ENCODE measurements at regions not wholly inside any gene's neighbourhood (a gene's known extent, or its start where the extent isn't known, plus 50 kb on each side); places are given as distances from the start of the nearest gene placed in this dataset.

DNA sequence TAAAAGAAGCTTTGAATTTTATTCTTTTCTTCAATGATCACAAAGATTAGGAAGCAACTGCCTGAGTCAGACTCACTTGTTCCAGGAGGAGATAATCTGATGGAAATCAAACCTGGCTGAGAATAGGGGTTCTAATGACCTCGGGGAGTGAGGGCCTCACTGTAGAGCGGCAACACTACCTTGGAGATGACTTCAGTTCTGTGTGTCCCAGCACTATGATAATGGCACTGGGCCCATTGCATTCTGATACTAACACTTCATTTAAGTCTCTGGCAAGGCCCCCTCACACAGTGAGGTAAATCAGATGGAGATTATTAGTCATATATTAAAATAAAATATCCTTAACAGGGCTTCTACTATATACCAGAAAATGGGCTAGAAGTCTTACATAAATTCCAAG lies 233.3 kb upstream of the EGLN3 start:
- no peak for DNase-seq (ENCODE audit: low read depth in 2 of 2)
- H3K79me2 ChIP-seq (ENCODE audit: control insufficient read depth, insufficient read depth, low read length) = no peaks in the 10 kb centered on the region
- no peaks in the 10 kb centered on the region for H3K4me1 ChIP-seq (ENCODE audit: control insufficient read depth, extremely low read depth, insufficient read depth, low read length)
- no peaks in the 10 kb centered on the region for H4K20me1 ChIP-seq (ENCODE audit: control insufficient read depth, extremely low read depth, insufficient read depth, low read length)
- H3K9me3 ChIP-seq (ENCODE audit: control insufficient read depth, insufficient read depth, low read depth, low read length) = no peaks in the 10 kb centered on the region
- no peak overlapping the region for H3K4me2 ChIP-seq (ENCODE audit: extremely low read depth, insufficient read depth, low read length)
- H2AFZ ChIP-seq (ENCODE audit: low read length) = no peak overlapping the region
- H3K27ac ChIP-seq (ENCODE audit: insufficient read depth, low read length) = no peak overlapping the region
- no peak for TF ChIP-seq EZH2 (IDR thresholded peaks at IDR 0.05; ENCODE audit: low read length, missing control alignments)
- TF ChIP-seq, protein P1, sequence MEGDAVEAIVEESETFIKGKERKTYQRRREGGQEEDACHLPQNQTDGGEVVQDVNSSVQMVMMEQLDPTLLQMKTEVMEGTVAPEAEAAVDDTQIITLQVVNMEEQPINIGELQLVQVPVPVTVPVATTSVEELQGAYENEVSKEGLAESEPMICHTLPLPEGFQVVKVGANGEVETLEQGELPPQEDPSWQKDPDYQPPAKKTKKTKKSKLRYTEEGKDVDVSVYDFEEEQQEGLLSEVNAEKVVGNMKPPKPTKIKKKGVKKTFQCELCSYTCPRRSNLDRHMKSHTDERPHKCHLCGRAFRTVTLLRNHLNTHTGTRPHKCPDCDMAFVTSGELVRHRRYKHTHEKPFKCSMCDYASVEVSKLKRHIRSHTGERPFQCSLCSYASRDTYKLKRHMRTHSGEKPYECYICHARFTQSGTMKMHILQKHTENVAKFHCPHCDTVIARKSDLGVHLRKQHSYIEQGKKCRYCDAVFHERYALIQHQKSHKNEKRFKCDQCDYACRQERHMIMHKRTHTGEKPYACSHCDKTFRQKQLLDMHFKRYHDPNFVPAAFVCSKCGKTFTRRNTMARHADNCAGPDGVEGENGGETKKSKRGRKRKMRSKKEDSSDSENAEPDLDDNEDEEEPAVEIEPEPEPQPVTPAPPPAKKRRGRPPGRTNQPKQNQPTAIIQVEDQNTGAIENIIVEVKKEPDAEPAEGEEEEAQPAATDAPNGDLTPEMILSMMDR (conservative IDR thresholded peaks at IDR 0.05 in 1 of 2, IDR thresholded peaks at IDR 0.05 in 1 of 2; ENCODE audit: low read depth in 1 of 2, low read length in 2 of 2) = no peak
- no peaks in the 10 kb centered on the region for H3K36me3 ChIP-seq (ENCODE audit: control insufficient read depth, insufficient read depth, low read length)
- H3K4me3 ChIP-seq (replicated peaks in 1 of 4; ENCODE audit: control extremely low read depth in 1 of 4, insufficient read depth in 1 of 4, low read depth in 3 of 4, low read length in 4 of 4) = no peak overlapping the region
- no peak overlapping the region for H3K9ac ChIP-seq (ENCODE audit: insufficient read depth, low read length)
- H3K27me3 ChIP-seq (ENCODE audit: control insufficient read depth, insufficient read depth, low read length) = no peaks in the 10 kb centered on the region

DNA sequence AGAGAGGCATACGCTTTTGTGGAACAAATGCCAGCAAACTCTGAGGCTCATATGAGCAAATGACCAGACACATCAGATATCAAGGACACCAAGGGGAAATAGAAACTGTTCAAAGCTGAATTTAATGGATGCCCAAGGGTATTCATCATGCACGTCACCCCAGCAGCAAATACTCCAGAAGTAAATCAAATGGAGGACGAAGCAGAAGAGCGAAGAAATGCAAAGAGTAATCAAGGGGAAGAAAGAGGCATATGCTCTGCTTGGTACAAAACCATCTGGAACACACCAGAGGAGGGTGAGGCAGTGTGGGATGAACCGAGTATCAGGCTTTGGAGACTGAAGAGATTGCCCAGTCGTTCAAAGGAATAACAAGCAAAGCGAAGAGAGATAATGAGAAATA lies 232.6 kb upstream of the EGLN3 start:
- Histone ChIP-seq H3K4me3 (replicated peaks in 1 of 4; ENCODE audit: control extremely low read depth in 1 of 4, insufficient read depth in 1 of 4, low read depth in 3 of 4, low read length in 4 of 4) (no peak overlapping the region), H3K79me2 (ENCODE audit: control insufficient read depth, insufficient read depth, low read length) (no peaks in the 10 kb centered on the region), H3K36me3 (ENCODE audit: control insufficient read depth, insufficient read depth, low read length) (no peaks in the 10 kb centered on the region), H3K9me3 (ENCODE audit: control insufficient read depth, insufficient read depth, low read depth, low read length) (no peaks in the 10 kb centered on the region), H3K27ac (ENCODE audit: insufficient read depth, low read length) (no peak overlapping the region), H2AFZ (ENCODE audit: low read length) (no peak overlapping the region), H3K9ac (ENCODE audit: insufficient read depth, low read length) (no peak overlapping the region), H3K27me3 (ENCODE audit: control insufficient read depth, insufficient read depth, low read length) (no peaks in the 10 kb centered on the region), H3K4me1 (ENCODE audit: control insufficient read depth, extremely low read depth, insufficient read depth, low read length) (no peaks in the 10 kb centered on the region), H3K4me2 (ENCODE audit: extremely low read depth, insufficient read depth, low read length) (no peak overlapping the region), H4K20me1 (ENCODE audit: control insufficient read depth, extremely low read depth, insufficient read depth, low read length) (no peaks in the 10 kb centered on the region)
- TF ChIP-seq EZH2 (IDR thresholded peaks at IDR 0.05; ENCODE audit: low read length, missing control alignments) = no peak
- TF ChIP-seq, protein P1 (conservative IDR thresholded peaks at IDR 0.05 in 1 of 2, IDR thresholded peaks at IDR 0.05 in 1 of 2; ENCODE audit: low read depth in 1 of 2, low read length in 2 of 2) = no peak
- no peak for DNase-seq (ENCODE audit: low read depth in 2 of 2)

DNA sequence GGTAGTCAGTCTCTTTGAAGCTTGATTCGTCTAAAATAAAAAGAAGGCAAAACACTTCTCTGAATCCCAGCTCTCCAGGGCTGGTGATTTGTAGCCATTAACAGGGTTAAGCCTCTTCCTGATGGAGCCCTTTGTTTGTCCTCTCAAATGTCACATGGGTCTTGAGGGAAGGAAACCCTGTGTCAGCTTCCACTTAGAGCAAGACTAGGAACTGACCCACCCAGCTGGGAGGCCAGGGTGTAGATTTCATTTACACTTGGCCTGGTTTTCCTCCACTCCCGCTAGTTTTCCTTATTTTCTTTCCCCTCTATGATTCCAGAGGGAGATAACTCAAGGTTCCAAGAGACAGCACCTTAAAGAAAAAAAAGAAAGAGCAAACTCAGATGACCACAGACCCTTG lies 230.5 kb upstream of the EGLN3 start:
- Histone ChIP-seq H3K79me2 (ENCODE audit: control insufficient read depth, insufficient read depth, low read length) (no peaks in the 10 kb centered on the region), H3K27ac (ENCODE audit: insufficient read depth, low read length) (no peak overlapping the region), H3K4me2 (ENCODE audit: extremely low read depth, insufficient read depth, low read length) (no peak overlapping the region), H3K4me3 (replicated peaks in 1 of 4; ENCODE audit: control extremely low read depth in 1 of 4, insufficient read depth in 1 of 4, low read depth in 3 of 4, low read length in 4 of 4) (no peak overlapping the region), H3K9ac (ENCODE audit: insufficient read depth, low read length) (no peak overlapping the region), H4K20me1 (ENCODE audit: control insufficient read depth, extremely low read depth, insufficient read depth, low read length) (no peaks in the 10 kb centered on the region), H3K36me3 (ENCODE audit: control insufficient read depth, insufficient read depth, low read length) (no peaks in the 10 kb centered on the region), H3K9me3 (ENCODE audit: control insufficient read depth, insufficient read depth, low read depth, low read length) (no peaks in the 10 kb centered on the region), H3K4me1 (ENCODE audit: control insufficient read depth, extremely low read depth, insufficient read depth, low read length) (no peaks in the 10 kb centered on the region), H2AFZ (ENCODE audit: low read length) (no peak overlapping the region), H3K27me3 (ENCODE audit: control insufficient read depth, insufficient read depth, low read length) (no peaks in the 10 kb centered on the region)
- DNase-seq (ENCODE audit: low read depth in 2 of 2) = no peak
- TF ChIP-seq, protein P1 (conservative IDR thresholded peaks at IDR 0.05 in 1 of 2, IDR thresholded peaks at IDR 0.05 in 1 of 2; ENCODE audit: low read depth in 1 of 2, low read length in 2 of 2) = no peak
- TF ChIP-seq EZH2 (IDR thresholded peaks at IDR 0.05; ENCODE audit: low read length, missing control alignments) = no peak
